ENCODE measurements at regions not wholly inside any gene's neighbourhood (a gene's known extent, or its start where the extent isn't known, plus 50 kb on each side); places are given as distances from the start of the nearest gene placed in this dataset.
"Not testable (repeated sequence)": the region's sequence is repeated elsewhere in the genome, so short reads cannot be mapped to it uniquely, and the experiment has no call there.

DNA sequence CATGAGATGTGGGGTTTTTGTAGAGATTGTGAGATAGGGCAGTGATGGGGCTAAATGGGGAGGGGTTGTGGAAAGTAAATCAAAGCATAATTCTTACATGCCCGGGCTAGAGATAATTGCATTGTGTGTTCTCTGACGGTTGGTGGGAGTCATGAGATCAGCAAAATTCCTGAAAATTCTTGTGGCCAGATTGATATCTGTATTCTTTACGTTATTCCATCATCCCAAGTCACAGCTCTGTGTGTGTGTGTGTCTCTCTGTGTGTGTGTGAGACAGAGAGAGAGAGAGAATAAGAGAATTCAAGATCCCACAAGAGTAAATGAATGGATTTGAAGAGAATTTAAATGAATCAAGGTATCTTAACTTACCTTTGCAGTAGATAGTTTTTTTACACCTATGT lies 138.6 kb upstream of the ARHGAP20 start:
- H3K4me1 ChIP-seq (ENCODE audit: control insufficient read depth in 1 of 2, insufficient read depth in 1 of 2, low read depth in 1 of 2, low read length in 1 of 2), result no peaks in the 10 kb centered on the region
- H3K36me3 ChIP-seq, result no peaks in the 10 kb centered on the region
- H3K9me3 ChIP-seq, result no peaks in the 10 kb centered on the region
- H3K27ac ChIP-seq, result no peak overlapping the region
- TF ChIP-seq, protein P1, sequence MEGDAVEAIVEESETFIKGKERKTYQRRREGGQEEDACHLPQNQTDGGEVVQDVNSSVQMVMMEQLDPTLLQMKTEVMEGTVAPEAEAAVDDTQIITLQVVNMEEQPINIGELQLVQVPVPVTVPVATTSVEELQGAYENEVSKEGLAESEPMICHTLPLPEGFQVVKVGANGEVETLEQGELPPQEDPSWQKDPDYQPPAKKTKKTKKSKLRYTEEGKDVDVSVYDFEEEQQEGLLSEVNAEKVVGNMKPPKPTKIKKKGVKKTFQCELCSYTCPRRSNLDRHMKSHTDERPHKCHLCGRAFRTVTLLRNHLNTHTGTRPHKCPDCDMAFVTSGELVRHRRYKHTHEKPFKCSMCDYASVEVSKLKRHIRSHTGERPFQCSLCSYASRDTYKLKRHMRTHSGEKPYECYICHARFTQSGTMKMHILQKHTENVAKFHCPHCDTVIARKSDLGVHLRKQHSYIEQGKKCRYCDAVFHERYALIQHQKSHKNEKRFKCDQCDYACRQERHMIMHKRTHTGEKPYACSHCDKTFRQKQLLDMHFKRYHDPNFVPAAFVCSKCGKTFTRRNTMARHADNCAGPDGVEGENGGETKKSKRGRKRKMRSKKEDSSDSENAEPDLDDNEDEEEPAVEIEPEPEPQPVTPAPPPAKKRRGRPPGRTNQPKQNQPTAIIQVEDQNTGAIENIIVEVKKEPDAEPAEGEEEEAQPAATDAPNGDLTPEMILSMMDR (IDR thresholded peaks at IDR 0.05), result no peak
- no peak overlapping the region for H3K4me3 ChIP-seq (ENCODE audit: low read depth in 1 of 2, low read length in 1 of 2)
- H3K27me3 ChIP-seq, result no peaks in the 10 kb centered on the region

DNA sequence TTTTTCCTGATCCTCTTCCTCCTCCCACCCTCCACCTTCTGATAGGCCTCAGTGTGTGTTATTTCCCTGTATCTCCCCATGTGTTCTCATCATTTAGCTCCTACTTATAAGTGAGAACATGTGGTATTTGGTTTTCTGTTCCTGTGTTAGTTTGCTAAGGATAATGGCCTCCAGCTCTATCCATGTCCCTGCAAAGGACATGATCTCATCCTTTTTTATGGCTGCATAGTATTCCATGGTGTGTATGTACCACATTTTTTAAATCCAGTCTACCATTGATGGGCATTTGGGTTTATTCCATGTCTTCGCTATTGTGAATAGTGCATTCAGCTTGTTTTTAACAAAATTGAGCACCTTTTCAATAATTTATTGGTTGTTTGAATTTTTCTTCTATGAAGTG lies 130.8 kb upstream of the ARHGAP20 start:
- not testable (repeated sequence) for H3K27me3 ChIP-seq; H3K9me3 ChIP-seq; H3K36me3 ChIP-seq; H3K4me3 ChIP-seq (ENCODE audit: low read depth in 1 of 2, low read length in 1 of 2); H3K27ac ChIP-seq; H3K4me1 ChIP-seq (ENCODE audit: control insufficient read depth in 1 of 2, insufficient read depth in 1 of 2, low read depth in 1 of 2, low read length in 1 of 2)

DNA sequence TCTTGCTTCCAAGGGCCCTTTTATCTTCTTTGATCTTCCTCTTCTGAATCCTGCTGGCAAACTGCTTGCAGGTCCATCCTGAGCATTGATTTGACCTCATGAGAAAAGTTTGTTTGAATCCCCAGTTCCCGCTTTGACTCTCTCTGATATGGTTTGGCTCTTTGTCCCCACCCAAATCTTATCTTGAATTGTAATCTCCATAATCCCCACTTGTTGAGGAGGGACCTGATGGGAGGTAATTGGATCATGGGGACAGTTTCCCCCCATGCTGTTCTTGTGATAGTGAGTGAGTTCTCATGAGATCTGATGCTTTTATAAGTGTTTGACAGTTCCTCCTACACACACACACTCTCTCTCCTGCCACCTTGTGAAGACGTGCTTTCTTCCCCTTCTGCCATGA lies 126.6 kb upstream of the ARHGAP20 start:
- Histone ChIP-seq H3K9me3 (no peaks in the 10 kb centered on the region), H3K4me1 (ENCODE audit: control insufficient read depth in 1 of 2, insufficient read depth in 1 of 2, low read depth in 1 of 2, low read length in 1 of 2) (no peaks in the 10 kb centered on the region), H3K27me3 (no peaks in the 10 kb centered on the region), H3K36me3 (no peaks in the 10 kb centered on the region), H3K4me3 (ENCODE audit: low read depth in 1 of 2, low read length in 1 of 2) (no peak overlapping the region), H3K27ac (no peak overlapping the region)
- TF ChIP-seq, protein P1 (IDR thresholded peaks at IDR 0.05), result no peak

DNA sequence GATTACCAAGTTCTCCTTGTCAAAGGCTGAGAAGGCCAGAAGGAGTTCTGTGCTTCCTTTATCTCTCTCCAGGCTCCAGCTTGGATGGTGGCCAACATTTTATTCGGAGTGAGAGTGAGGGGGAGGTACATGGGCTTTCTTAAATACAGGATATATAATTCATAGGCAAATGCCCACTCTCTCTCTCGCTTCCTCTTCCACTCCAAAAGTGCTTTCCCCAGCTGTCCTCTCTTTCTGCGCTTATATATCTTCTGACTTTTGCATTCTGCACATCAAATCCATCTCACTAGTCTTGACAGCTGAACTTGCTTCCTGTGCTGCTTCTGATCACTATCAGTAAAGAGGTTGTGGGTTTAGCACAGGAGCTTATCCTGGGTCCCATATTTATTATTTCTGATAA lies 125.4 kb upstream of the ARHGAP20 start:
- Histone ChIP-seq H3K36me3 (no peaks in the 10 kb centered on the region), H3K27ac (no peak overlapping the region), H3K4me3 (ENCODE audit: low read depth in 1 of 2, low read length in 1 of 2) (no peak overlapping the region), H3K27me3 (no peaks in the 10 kb centered on the region), H3K9me3 (no peaks in the 10 kb centered on the region), H3K4me1 (ENCODE audit: control insufficient read depth in 1 of 2, insufficient read depth in 1 of 2, low read depth in 1 of 2, low read length in 1 of 2) (no peaks in the 10 kb centered on the region)
- TF ChIP-seq, protein P1 (IDR thresholded peaks at IDR 0.05), result no peak

DNA sequence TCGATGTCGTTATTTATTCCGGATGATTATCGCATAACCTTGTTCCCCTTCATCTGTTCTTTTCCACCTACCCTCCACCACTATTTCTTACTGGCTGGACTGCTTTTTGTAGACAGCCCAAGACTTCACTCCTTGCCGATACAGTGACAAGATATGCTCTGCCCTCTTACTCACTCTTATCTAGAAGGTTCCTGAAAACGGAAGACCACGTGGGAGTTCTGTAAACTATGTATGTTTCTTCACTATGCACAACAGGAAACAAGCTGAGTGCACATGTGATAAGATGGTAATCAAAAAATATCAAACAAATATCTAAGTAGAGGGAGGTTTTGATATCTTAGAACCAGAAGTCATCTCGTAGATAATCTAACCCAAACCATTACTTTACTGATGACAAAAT lies 122.9 kb upstream of the ARHGAP20 start:
- no peaks in the 10 kb centered on the region for H3K4me1 ChIP-seq (ENCODE audit: control insufficient read depth in 1 of 2, insufficient read depth in 1 of 2, low read depth in 1 of 2, low read length in 1 of 2)
- no peak overlapping the region for H3K27ac ChIP-seq
- TF ChIP-seq, protein P1 (IDR thresholded peaks at IDR 0.05), result no peak
- no peak overlapping the region for H3K4me3 ChIP-seq (ENCODE audit: low read depth in 1 of 2, low read length in 1 of 2)
- no peaks in the 10 kb centered on the region for H3K9me3 ChIP-seq
- H3K36me3 ChIP-seq, result no peaks in the 10 kb centered on the region
- H3K27me3 ChIP-seq, result no peaks in the 10 kb centered on the region

DNA sequence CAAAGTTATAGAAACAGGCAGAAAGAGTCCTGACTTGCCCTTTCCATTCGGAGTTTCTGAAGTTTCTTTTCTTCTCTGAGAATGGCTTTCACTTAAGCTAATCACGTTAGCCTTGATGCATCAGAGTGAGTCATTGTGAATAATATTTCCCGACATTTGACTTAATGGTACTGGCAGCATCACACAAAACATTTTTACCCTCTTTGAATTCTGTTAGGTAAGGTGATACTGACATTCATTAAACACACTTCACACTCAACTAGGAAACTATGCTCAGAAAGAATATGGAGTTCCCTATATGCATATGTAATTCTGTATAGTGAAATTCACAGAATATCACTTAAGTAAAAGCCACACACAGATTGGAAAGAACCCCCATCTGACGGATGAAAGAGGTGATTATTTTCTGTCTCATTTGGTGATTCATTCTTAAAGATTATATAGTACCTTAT lies 120.8 kb upstream of the ARHGAP20 start:
- Histone ChIP-seq H3K9me3 (no peaks in the 10 kb centered on the region), H3K36me3 (no peaks in the 10 kb centered on the region), H3K4me3 (ENCODE audit: low read depth in 1 of 2, low read length in 1 of 2) (no peak overlapping the region), H3K27ac (no peak overlapping the region), H3K27me3 (no peaks in the 10 kb centered on the region), H3K4me1 (ENCODE audit: control insufficient read depth in 1 of 2, insufficient read depth in 1 of 2, low read depth in 1 of 2, low read length in 1 of 2) (no peaks in the 10 kb centered on the region)
- TF ChIP-seq, protein P1 (IDR thresholded peaks at IDR 0.05), result no peak
